NCI-H1048 (cell line): ENCODE measurements at regions not wholly inside any gene's neighbourhood (a gene's known extent, or its start where the extent isn't known, plus 50 kb on each side); places are given as distances from the start of the nearest gene placed in this dataset.
A peak's percentile ranks its signal among the peaks of the same experiment; 100 is the strongest.
"Not testable (repeated sequence)": the region's sequence is repeated elsewhere in the genome, so short reads cannot be mapped to it uniquely, and the experiment has no call there.

Source experiments
- DNase-seq: peaks from one replicate; lab custom pipeline; 2025; lab: John Stamatoyannopoulos, UW

GRCh38 chr9:117649126-117649525, 55.1 kb upstream of the TLR4 start:
- DNase-seq: no peak

GRCh38 chr9:117644932-117645636, 59.1 kb upstream of the TLR4 start:
- no peak for DNase-seq

GRCh38 chr9:117644133-117644931, 59.9 kb upstream of the TLR4 start:
- DNase-seq: peak; percentile 8

GRCh38 chr9:117643288-117643654, 60.9 kb upstream of the TLR4 start:
- DNase-seq: no peak

GRCh38 chr9:117642571-117643287, 61.5 kb upstream of the TLR4 start:
- DNase-seq: not testable (repeated sequence)

- DNase-seq: no peak
Observed at GRCh38 chr9:117636681-117637080, 67.5 kb upstream of the TLR4 start.

GRCh38 chr9:117625154-117625553, 79.0 kb upstream of the TLR4 start:
- no peak for DNase-seq

GRCh38 chr9:117624106-117624505, 80.1 kb upstream of the TLR4 start:
- no peak for DNase-seq

- DNase-seq: no peak
Observed at GRCh38 chr9:117622347-117622746, 81.9 kb upstream of the TLR4 start.

GRCh38 chr9:117616431-117616831, 87.8 kb upstream of the TLR4 start:
- no peak for DNase-seq

- no peak for DNase-seq
Observed at GRCh38 chr9:117612317-117612716, 91.9 kb upstream of the TLR4 start.

- no peak for DNase-seq
Observed at GRCh38 chr9:117597977-117598376, 106.2 kb upstream of the TLR4 start.

- no peak for DNase-seq
Observed at GRCh38 chr9:117596678-117597077, 107.5 kb upstream of the TLR4 start.

- no peak for DNase-seq
Observed at GRCh38 chr9:117595650-117596049, 108.6 kb upstream of the TLR4 start.

GRCh38 chr9:117587263-117587662, 116.9 kb upstream of the TLR4 start:
- no peak for DNase-seq

- no peak for DNase-seq
Observed at GRCh38 chr9:117574099-117574498, 130.1 kb upstream of the TLR4 start.

- no peak for DNase-seq
Observed at GRCh38 chr9:117564839-117565238, 139.4 kb upstream of the TLR4 start.

- no peak for DNase-seq
Observed at GRCh38 chr9:117561761-117562160, 142.4 kb upstream of the TLR4 start.

- no peak for DNase-seq
Observed at GRCh38 chr9:117555964-117556629, 141.2 kb upstream of the ASTN2 start.

GRCh38 chr9:117552811-117553210, 138.0 kb upstream of the ASTN2 start:
- DNase-seq: no peak

- no peak for DNase-seq
Observed at GRCh38 chr9:117551171-117551570, 136.3 kb upstream of the ASTN2 start.

GRCh38 chr9:117549444-117549843, 134.6 kb upstream of the ASTN2 start:
- DNase-seq: no peak
